SU-DHL-6 (cell line): ENCODE measurements at regions not wholly inside any gene's neighbourhood (a gene's known extent, or its start where the extent isn't known, plus 50 kb on each side); places are given as distances from the start of the nearest gene placed in this dataset.

Experiments used
- CTCF ChIP-seq: fragments of 200-600 bp; sonication (generic); IDR thresholded peaks from one replicate; pipeline ENCODE4 v1.5.1; 2017; ENCODE audit warnings: antibody characterized with exemption, mild to moderate bottlenecking, low read length, moderate library complexity; ENCODE audit not compliant: insufficient read depth, poor library complexity, severe bottlenecking
- EZH2phosphoT487 ChIP-seq: fragments of 200-600 bp; sonication (generic), shearing (Covaris generic); conservative IDR thresholded peaks from 2 replicates; pipeline ENCODE4 v1.6.1; 2018; ENCODE audit warnings: mild to moderate bottlenecking, antibody characterized with exemption, low read length, moderate library complexity, mixed read lengths

- TF ChIP-seq CTCF, result no peak
- TF ChIP-seq EZH2phosphoT487, result no peak
Observed at GRCh38 chr10:78476844-78477243, 443.2 kb downstream of the RPS24 start.
